OCI-LY7 (cell line): ENCODE measurements at regions not wholly inside any gene's neighbourhood (a gene's known extent, or its start where the extent isn't known, plus 50 kb on each side); places are given as distances from the start of the nearest gene placed in this dataset.

Source experiments
- BruUV-seq: library from RNA; stranded (reverse); fragments of 400-500 nt; replicated peaks from 2 replicates; lab custom pipeline; 2021; lab: Mats Ljungman, UMichigan
- CTCF ChIA-PET: fragments of 300-600 bp; sonication (Branson Sonifier 250); formaldehyde crosslinking; loops from one replicate; lab custom pipeline; 2022; ENCODE audit warnings: antibody characterized with exemption; ENCODE audit not compliant: unreplicated experiment; lab: Charles Lee
- POLR2A ChIA-PET: fragments of 300-600 bp; sonication (Branson Sonifier 250); formaldehyde crosslinking; loops from one replicate; lab custom pipeline; 2022; ENCODE audit warnings: antibody characterized with exemption; lab: Charles Lee
- DNase-seq: peaks from one replicate; pipeline ENCODE4 v3.0.0-alpha.2; 2015; ENCODE audit warnings: low spot score
- H2AFZ ChIP-seq: fragments of 200-600 bp; sonication (generic), shearing (Covaris generic); 2 replicates; pipeline ENCODE4 v1.6.1; 2014; ENCODE audit warnings: mild to moderate bottlenecking, antibody characterized with exemption, low read length, moderate library complexity
- H3K27ac ChIP-seq: fragments of 200-600 bp; sonication (generic); 2 replicates; pipeline ENCODE4 v1.5.1; 2014; ENCODE audit warnings: mixed run types, low read depth, mild to moderate bottlenecking, moderate library complexity, low read length, inconsistent platforms; ENCODE audit not compliant: poor library complexity, severe bottlenecking
- H3K36me3 ChIP-seq: fragments of 200-600 bp; sonication (generic); 2 replicates; pipeline ENCODE4 v1.6.1; 2014; ENCODE audit warnings: mild to moderate bottlenecking, antibody characterized with exemption, low read length, moderate library complexity, mixed read lengths; ENCODE audit not compliant: insufficient read depth
- H3K4me1 ChIP-seq: fragments of 200-600 bp; sonication (generic); 2 replicates; pipeline ENCODE4 v1.5.1; 2014; ENCODE audit warnings: mild to moderate bottlenecking, low read length; ENCODE audit not compliant: insufficient read depth, poor library complexity, severe bottlenecking
- H3K4me2 ChIP-seq: fragments of 200-600 bp; sonication (generic); 2 replicates; pipeline ENCODE4 v1.6.1; 2014; ENCODE audit warnings: mild to moderate bottlenecking, low read length
- H3K4me3 ChIP-seq: fragments of 200-600 bp; sonication (generic); 2 replicates; pipeline ENCODE4 v1.5.1; 2014; ENCODE audit warnings: mild to moderate bottlenecking, low read depth, low read length; ENCODE audit not compliant: poor library complexity, severe bottlenecking
- H3K79me2 ChIP-seq: fragments of 200-600 bp; sonication (generic); 2 replicates; pipeline ENCODE4 v1.6.1; 2016; ENCODE audit warnings: low read depth, mild to moderate bottlenecking, low read length, moderate library complexity, mixed read lengths; ENCODE audit not compliant: insufficient read depth
- H3K9me2 ChIP-seq: fragments of 200-600 bp; sonication (generic); 2 replicates; pipeline ENCODE4 v1.6.1; 2016; ENCODE audit warnings: mild to moderate bottlenecking, low read length, mixed read lengths; ENCODE audit not compliant: insufficient read depth
- H3K9me3 ChIP-seq: fragments of 200-600 bp; sonication (generic); 2 replicates; pipeline ENCODE4 v1.6.1; 2014; ENCODE audit warnings: mild to moderate bottlenecking, mixed run types, low read length, mixed read lengths
- H4K20me1 ChIP-seq: fragments of 200-600 bp; sonication (generic); 2 replicates; pipeline ENCODE4 v1.6.1; 2014; ENCODE audit warnings: mild to moderate bottlenecking, antibody characterized with exemption, low read length, moderate library complexity, mixed read lengths; ENCODE audit not compliant: insufficient read depth
- CTCF ChIP-seq: fragments of 200-600 bp; sonication (generic); conservative IDR thresholded peaks from 2 replicates; pipeline ENCODE4 v1.5.1; 2014; ENCODE audit warnings: mild to moderate bottlenecking, antibody characterized with exemption, low read length, moderate library complexity, mixed read lengths
- EZH2phosphoT487 ChIP-seq: fragments of 200-600 bp; sonication (generic); IDR thresholded peaks from 2 replicates; pipeline ENCODE4 v1.6.1; 2018; ENCODE audit warnings: low read depth, borderline replicate concordance, mild to moderate bottlenecking, mixed run types, antibody characterized with exemption, low read length, moderate library complexity, mixed read lengths
- intact Hi-C: fragments of 100-400 bp; cut with micrococcal nuclease; formaldehyde crosslinking; loops from one replicate; pipeline ENCODE4 v1.10.0; 2022; ENCODE audit not compliant: unreplicated experiment

DNA sequence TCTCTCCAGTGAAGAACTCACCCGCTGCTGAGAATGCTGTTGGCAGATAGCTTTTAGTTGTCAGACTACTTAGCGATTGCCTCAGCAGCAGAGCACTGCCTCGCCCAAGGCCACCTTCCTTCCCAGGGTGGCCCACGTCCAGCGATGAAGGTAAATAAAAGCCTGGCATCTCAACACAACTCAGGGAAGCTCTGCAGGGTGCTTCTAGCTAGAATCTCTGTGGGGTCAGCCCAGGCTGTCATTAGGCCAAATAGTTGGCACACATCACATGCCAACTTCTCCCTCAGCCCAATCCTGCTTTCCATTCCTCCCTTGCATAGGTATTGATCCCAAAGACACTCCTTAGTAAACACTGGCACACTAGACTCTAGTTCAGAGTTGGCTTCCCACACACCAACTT, 368.1 kb upstream of the TMTC1 start:
- no peak overlapping the region for H2AFZ ChIP-seq
- ChIA-PET CTCF (no interaction called here), POLR2A (no interaction called here)
- TF ChIP-seq CTCF, result no peak
- no peak for TF ChIP-seq EZH2phosphoT487
- intact Hi-C loops, result no loop called here
- no peaks in the 10 kb centered on the region for H4K20me1 ChIP-seq
- H3K9me3 ChIP-seq, result no peaks in the 10 kb centered on the region
- H3K9me2 ChIP-seq, result no peaks in the 10 kb centered on the region
- H3K4me1 ChIP-seq, result no peaks in the 10 kb centered on the region
- H3K4me3 ChIP-seq, result no peak overlapping the region
- no peaks in the 10 kb centered on the region for H3K79me2 ChIP-seq
- H3K27ac ChIP-seq, result no peak overlapping the region
- no peaks in the 10 kb centered on the region for H3K36me3 ChIP-seq
- DNase-seq, result no peak
- no TSS peak for BruUV-seq
- no peak overlapping the region for H3K4me2 ChIP-seq

- Histone ChIP-seq H3K9me2 (no peaks in the 10 kb centered on the region), H3K4me3 (no peak overlapping the region), H3K36me3 (no peaks in the 10 kb centered on the region), H2AFZ (no peak overlapping the region), H3K27ac (no peak overlapping the region), H3K9me3 (no peaks in the 10 kb centered on the region), H4K20me1 (no peaks in the 10 kb centered on the region), H3K4me1 (no peaks in the 10 kb centered on the region), H3K4me2 (no peak overlapping the region), H3K79me2 (no peaks in the 10 kb centered on the region)
- BruUV-seq, result no TSS peak
- intact Hi-C loops, result no loop called here
- DNase-seq, result no peak
- POLR2A ChIA-PET, result interaction anchor here (1.0 kb wide), 1 partner anchor 10 kb away, joined by 3 read pairs; no protein-coding TSS in a partner anchor
- CTCF ChIA-PET, result no interaction called here
- TF ChIP-seq CTCF (no peak), EZH2phosphoT487 (no peak)
Observed at GRCh38 chr12:30146561-30146960, 362.8 kb upstream of the TMTC1 start.

- intact Hi-C loops, result no loop called here
Observed at GRCh38 chr12:30145684-30146032, 361.9 kb upstream of the TMTC1 start.

More at GRCh38 chr12:30145684-30146032, 361.9 kb upstream of the TMTC1 start:
- H3K9me2 ChIP-seq, result no peaks in the 10 kb centered on the region
- POLR2A ChIA-PET, result no interaction called here
- H3K27ac ChIP-seq, result no peak overlapping the region
- H3K4me3 ChIP-seq, result no peak overlapping the region
- no peaks in the 10 kb centered on the region for H4K20me1 ChIP-seq
- H3K4me2 ChIP-seq, result no peak overlapping the region
- TF ChIP-seq CTCF (no peak), EZH2phosphoT487 (no peak)
- H2AFZ ChIP-seq, result no peak overlapping the region
- CTCF ChIA-PET, result no interaction called here
- no peaks in the 10 kb centered on the region for H3K36me3 ChIP-seq
- no TSS peak for BruUV-seq
- no peaks in the 10 kb centered on the region for H3K79me2 ChIP-seq
- no peaks in the 10 kb centered on the region for H3K9me3 ChIP-seq
- H3K4me1 ChIP-seq, result no peaks in the 10 kb centered on the region
- DNase-seq, result no peak
